GM12864 (cell line): ENCODE measurements at regions not wholly inside any gene's neighbourhood (a gene's known extent, or its start where the extent isn't known, plus 50 kb on each side); places are given as distances from the start of the nearest gene placed in this dataset.

Experiments
- DNase-seq: peaks from one replicate; pipeline ENCODE4 v3.0.0-alpha.2; 2011; ENCODE audit warnings: low read depth
- H3K4me3 ChIP-seq: 2 replicates; pipeline ENCODE4 v1.5.1; 2011; ENCODE audit warnings: mild to moderate bottlenecking, low read depth, low read length, control low read depth
- CTCF ChIP-seq: IDR thresholded peaks from 2 replicates; pipeline ENCODE4 v1.5.1; 2011; ENCODE audit warnings: low read depth, mild to moderate bottlenecking, moderate library complexity, low read length, control low read depth, inconsistent platforms; ENCODE audit errors: missing control alignments

GRCh38 chr7:16933296-16934279 lies 51.8 kb upstream of the AGR3 start:
- TF ChIP-seq CTCF: no peak
- DNase-seq: no peak
- no peak overlapping the region for H3K4me3 ChIP-seq

GRCh38 chr7:16934722-16935340 lies 53.0 kb upstream of the AGR3 start:
- no peak for TF ChIP-seq CTCF
- H3K4me3 ChIP-seq: no peak overlapping the region
- DNase-seq: no peak

- no peak for DNase-seq
- TF ChIP-seq CTCF: no peak
- H3K4me3 ChIP-seq: no peak overlapping the region
These were observed 53.6 kb upstream of the AGR3 start for GRCh38 chr7:16935341-16935735.

DNA sequence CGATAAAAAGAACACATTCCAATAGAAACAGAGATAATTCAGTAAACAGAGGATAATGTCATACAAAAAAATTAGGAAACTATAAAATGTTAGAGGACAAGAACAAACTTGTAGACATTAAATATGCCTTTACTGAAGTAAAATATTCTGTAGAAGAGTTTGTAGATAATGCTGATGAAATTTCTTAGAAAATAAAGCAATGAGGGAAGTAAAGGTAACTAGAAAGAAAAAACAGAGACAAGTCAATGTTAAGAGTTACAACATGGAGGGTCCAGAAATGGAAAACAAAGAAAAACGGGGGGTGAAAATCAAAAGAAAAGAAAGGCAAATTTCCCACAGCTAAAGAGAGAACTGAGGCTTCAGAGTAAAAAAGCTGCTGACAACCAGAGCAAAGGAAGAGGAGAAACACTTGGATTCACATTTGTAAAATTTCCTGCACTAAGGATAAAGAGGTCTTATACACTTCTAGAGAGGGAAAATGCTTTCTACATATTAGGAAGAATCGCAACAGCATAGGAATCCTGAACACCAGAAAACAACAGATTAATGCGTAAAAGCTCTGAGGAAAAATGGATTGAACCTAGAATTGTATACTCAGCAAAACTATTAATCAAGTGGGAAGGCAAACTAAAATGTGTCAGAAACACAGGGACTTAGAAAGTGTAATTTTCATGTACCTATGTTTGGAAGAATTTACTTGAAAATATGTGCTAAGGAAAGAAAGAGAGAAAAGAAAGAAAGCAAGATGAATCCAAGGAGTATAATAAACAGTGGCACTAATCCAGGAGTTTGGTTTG lies 55.0 kb upstream of the AGR3 start:
- no peak for TF ChIP-seq CTCF
- H3K4me3 ChIP-seq: no peak overlapping the region
- DNase-seq: no peak

GRCh38 chr7:16939161-16939560 lies 57.4 kb upstream of the AGR3 start:
- no peak for TF ChIP-seq CTCF
- H3K4me3 ChIP-seq: no peak overlapping the region
- DNase-seq: no peak

DNA sequence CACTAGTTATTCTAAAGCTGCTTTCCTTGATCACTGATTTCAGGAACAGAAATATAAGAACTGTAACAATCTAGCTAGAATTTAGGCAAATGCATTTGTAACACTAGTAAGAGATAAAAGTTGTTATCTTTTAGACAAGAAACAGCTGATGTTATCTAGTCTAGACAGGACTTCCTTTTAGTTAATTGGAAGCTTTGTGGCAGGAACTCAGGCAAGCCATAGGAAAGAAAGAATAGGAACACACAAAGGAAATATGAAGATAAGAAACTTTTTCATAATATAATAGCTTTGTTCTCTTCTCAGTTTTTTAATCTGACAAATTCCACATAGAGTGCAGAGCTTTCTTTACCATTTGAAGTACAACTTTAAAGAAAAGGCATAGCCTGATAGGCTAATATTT lies 59.0 kb upstream of the AGR3 start:
- no peak for DNase-seq

More for the DNA sequence above, 59.0 kb upstream of the AGR3 start:
- TF ChIP-seq CTCF: no peak
- no peak overlapping the region for H3K4me3 ChIP-seq
